ENCODE measurements at regions not wholly inside any gene's neighbourhood (a gene's known extent, or its start where the extent isn't known, plus 50 kb on each side); places are given as distances from the start of the nearest gene placed in this dataset.

DNA sequence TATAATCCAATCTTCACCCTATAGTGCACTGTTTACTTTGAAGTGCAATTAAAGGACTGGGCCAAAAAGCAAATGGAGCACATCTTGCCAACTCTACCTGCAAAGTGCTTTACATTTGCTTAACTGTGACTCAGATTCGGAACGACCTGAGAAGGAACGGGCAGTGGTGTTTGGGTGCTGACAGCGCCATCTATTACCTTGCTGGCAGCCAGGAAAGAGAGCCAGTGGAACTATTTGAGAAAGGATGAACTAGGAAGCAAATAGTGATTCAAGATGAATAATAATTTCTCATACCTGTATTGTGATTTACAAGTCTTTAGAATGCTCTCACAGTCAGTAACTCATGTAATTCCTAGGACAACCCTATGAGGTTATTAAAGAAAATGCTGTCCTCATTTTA lies 312.9 kb downstream of the PDCD6IP start:
- no peak for ATAC-seq
- TF ChIP-seq MEF2A (IDR thresholded peaks at IDR 0.05; ENCODE audit: insufficient read depth, low read depth, low read length): no peak
- no peak for TF ChIP-seq SPI1 (IDR thresholded peaks at IDR 0.05; ENCODE audit: borderline replicate concordance, insufficient read depth, low read depth, low read length)
- no peak for TF ChIP-seq IRF4 (IDR thresholded peaks at IDR 0.05; ENCODE audit: low read depth, low read length)
- TF ChIP-seq CHD2 (IDR thresholded peaks at IDR 0.05; ENCODE audit: borderline replicate concordance, low read depth, low read length): no peak
- TF ChIP-seq, protein P1, sequence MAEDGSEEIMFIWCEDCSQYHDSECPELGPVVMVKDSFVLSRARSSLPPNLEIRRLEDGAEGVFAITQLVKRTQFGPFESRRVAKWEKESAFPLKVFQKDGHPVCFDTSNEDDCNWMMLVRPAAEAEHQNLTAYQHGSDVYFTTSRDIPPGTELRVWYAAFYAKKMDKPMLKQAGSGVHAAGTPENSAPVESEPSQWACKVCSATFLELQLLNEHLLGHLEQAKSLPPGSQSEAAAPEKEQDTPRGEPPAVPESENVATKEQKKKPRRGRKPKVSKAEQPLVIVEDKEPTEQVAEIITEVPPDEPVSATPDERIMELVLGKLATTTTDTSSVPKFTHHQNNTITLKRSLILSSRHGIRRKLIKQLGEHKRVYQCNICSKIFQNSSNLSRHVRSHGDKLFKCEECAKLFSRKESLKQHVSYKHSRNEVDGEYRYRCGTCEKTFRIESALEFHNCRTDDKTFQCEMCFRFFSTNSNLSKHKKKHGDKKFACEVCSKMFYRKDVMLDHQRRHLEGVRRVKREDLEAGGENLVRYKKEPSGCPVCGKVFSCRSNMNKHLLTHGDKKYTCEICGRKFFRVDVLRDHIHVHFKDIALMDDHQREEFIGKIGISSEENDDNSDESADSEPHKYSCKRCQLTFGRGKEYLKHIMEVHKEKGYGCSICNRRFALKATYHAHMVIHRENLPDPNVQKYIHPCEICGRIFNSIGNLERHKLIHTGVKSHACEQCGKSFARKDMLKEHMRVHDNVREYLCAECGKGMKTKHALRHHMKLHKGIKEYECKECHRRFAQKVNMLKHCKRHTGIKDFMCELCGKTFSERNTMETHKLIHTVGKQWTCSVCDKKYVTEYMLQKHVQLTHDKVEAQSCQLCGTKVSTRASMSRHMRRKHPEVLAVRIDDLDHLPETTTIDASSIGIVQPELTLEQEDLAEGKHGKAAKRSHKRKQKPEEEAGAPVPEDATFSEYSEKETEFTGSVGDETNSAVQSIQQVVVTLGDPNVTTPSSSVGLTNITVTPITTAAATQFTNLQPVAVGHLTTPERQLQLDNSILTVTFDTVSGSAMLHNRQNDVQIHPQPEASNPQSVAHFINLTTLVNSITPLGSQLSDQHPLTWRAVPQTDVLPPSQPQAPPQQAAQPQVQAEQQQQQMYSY (CRISPR knock-in tag; IDR thresholded peaks at IDR 0.05): no peak
- TF ChIP-seq, protein P2, sequence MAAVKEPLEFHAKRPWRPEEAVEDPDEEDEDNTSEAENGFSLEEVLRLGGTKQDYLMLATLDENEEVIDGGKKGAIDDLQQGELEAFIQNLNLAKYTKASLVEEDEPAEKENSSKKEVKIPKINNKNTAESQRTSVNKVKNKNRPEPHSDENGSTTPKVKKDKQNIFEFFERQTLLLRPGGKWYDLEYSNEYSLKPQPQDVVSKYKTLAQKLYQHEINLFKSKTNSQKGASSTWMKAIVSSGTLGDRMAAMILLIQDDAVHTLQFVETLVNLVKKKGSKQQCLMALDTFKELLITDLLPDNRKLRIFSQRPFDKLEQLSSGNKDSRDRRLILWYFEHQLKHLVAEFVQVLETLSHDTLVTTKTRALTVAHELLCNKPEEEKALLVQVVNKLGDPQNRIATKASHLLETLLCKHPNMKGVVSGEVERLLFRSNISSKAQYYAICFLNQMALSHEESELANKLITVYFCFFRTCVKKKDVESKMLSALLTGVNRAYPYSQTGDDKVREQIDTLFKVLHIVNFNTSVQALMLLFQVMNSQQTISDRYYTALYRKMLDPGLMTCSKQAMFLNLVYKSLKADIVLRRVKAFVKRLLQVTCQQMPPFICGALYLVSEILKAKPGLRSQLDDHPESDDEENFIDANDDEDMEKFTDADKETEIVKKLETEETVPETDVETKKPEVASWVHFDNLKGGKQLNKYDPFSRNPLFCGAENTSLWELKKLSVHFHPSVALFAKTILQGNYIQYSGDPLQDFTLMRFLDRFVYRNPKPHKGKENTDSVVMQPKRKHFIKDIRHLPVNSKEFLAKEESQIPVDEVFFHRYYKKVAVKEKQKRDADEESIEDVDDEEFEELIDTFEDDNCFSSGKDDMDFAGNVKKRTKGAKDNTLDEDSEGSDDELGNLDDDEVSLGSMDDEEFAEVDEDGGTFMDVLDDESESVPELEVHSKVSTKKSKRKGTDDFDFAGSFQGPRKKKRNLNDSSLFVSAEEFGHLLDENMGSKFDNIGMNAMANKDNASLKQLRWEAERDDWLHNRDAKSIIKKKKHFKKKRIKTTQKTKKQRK (IDR thresholded peaks at IDR 0.05; ENCODE audit: low read depth, low read length): no peak
- TF ChIP-seq, protein P3, sequence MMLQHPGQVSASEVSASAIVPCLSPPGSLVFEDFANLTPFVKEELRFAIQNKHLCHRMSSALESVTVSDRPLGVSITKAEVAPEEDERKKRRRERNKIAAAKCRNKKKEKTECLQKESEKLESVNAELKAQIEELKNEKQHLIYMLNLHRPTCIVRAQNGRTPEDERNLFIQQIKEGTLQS (IDR thresholded peaks at IDR 0.05; ENCODE audit: borderline replicate concordance, extremely low read depth, low read depth, low read length): no peak
- TF ChIP-seq GATAD2B (conservative IDR thresholded peaks at IDR 0.05; ENCODE audit: low read depth): no peak
- no peak for TF ChIP-seq TCF12 (IDR thresholded peaks at IDR 0.05; ENCODE audit: low read depth, low read length)
- TF ChIP-seq, protein P4, sequence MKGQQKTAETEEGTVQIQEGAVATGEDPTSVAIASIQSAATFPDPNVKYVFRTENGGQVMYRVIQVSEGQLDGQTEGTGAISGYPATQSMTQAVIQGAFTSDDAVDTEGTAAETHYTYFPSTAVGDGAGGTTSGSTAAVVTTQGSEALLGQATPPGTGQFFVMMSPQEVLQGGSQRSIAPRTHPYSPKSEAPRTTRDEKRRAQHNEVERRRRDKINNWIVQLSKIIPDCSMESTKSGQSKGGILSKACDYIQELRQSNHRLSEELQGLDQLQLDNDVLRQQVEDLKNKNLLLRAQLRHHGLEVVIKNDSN (IDR thresholded peaks at IDR 0.05; ENCODE audit: borderline replicate concordance, extremely low read length, insufficient read depth, low read depth, low read length): no peak

More for the DNA sequence above, 312.9 kb downstream of the PDCD6IP start:
- no peak overlapping the region for H3K4me3 ChIP-seq
- FAIRE-seq (no peak), DNase-seq (ENCODE audit: low read depth, low spot score) (no peak)
- H3K27ac ChIP-seq (ENCODE audit: control insufficient read depth, insufficient read depth): no peak overlapping the region
- no peaks in the 10 kb centered on the region for H4K20me1 ChIP-seq (ENCODE audit: control insufficient read depth, insufficient read depth)
- no peaks in the 10 kb centered on the region for H3K79me2 ChIP-seq (ENCODE audit: control insufficient read depth, insufficient read depth, low read length)
- H3K4me1 ChIP-seq (ENCODE audit: control insufficient read depth, insufficient read depth, low read length): peaks cover 32% of the 10 kb centered on the region
- SMC1A ChIA-PET (ENCODE audit: uncharacterized antibody, unreplicated experiment): no interaction called here
- H3K27me3 ChIP-seq (replicated peaks in 1 of 2; ENCODE audit: control insufficient read depth in 2 of 2, insufficient read depth in 2 of 2, low read length in 1 of 2): no peaks in the 10 kb centered on the region
- WGBS (ENCODE audit: insufficient coverage, insufficient replicate concordance, low lambda C conversion rate, missing lambda C conversion rate): 87% methylated on average over 4 of the region's 4 CpGs
- no peaks in the 10 kb centered on the region for H3K36me3 ChIP-seq (ENCODE audit: control insufficient read depth in 2 of 2, insufficient read depth in 2 of 2, low read length in 1 of 2)
- no peak overlapping the region for H3K9ac ChIP-seq (ENCODE audit: control insufficient read depth, insufficient read depth, low read length)
- no peak overlapping the region for H3K4me2 ChIP-seq (ENCODE audit: control insufficient read depth, insufficient read depth)
- no TSS peak for BruUV-seq (replicated peaks)
- H2AFZ ChIP-seq (ENCODE audit: control insufficient read depth, low read depth, low read length): no peak overlapping the region
- RAD21 ChIA-PET (ENCODE audit: unreplicated experiment): no interaction called here
- intact Hi-C loops (cut with micrococcal nuclease; ENCODE audit: unreplicated experiment) (no loop called here), in situ Hi-C loops (cut with MboI) (no loop called here)
- H3K9me3 ChIP-seq (replicated peaks; ENCODE audit: control insufficient read depth, insufficient read depth, low read length): no peaks in the 10 kb centered on the region
- POLR2A ChIA-PET: no interaction called here
- CTCF ChIA-PET: no interaction called here
